UCSD-AML1 (cell line): ENCODE measurements at regions not wholly inside any gene's neighbourhood (a gene's known extent, or its start where the extent isn't known, plus 50 kb on each side); places are given as distances from the start of the nearest gene placed in this dataset.
"Not testable (repeated sequence)": the region's sequence is repeated elsewhere in the genome, so short reads cannot be mapped to it uniquely, and the experiment has no call there.

Experiments
- DNase-seq: peaks from one replicate; lab custom pipeline; 2025; ENCODE audit not compliant: unreplicated experiment; lab: John Stamatoyannopoulos, UW

GRCh38 chr1:102821707-102822106 is 286.6 kb downstream of the COL11A1 start:
- DNase-seq: no peak

DNA sequence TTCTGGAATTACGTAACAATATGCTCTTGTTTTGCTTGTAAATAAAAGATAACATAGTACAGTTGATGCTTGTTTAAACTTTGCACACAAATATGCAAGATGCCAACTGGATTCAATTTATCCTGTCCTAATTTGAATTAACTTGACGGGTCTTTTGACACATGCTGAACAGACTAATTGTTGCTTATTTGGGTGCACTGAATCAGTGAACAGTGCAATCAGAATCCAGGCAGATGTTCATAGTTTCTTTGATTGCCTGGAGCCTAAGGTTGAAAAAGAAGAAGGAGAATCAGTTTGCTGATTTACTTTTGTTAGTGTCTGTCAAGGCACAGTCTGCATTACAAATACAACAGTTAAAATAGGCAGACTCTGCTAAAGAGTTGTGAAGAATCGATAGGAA is 307.9 kb downstream of the COL11A1 start:
- DNase-seq: no peak

- DNase-seq: no peak
Measured at GRCh38 chr1:102799496-102799895, 308.8 kb downstream of the COL11A1 start.

- no peak for DNase-seq
Measured at GRCh38 chr1:102798718-102799117, 309.6 kb downstream of the COL11A1 start.

- DNase-seq: no peak
Measured at GRCh38 chr1:102796429-102796828, 311.9 kb downstream of the COL11A1 start.

GRCh38 chr1:102790997-102791396 is 317.3 kb downstream of the COL11A1 start:
- DNase-seq: no peak

GRCh38 chr1:102789951-102790350 is 318.4 kb downstream of the COL11A1 start:
- not testable (repeated sequence) for DNase-seq

- no peak for DNase-seq
Measured at GRCh38 chr1:102783487-102783886, 324.8 kb downstream of the COL11A1 start.

- DNase-seq: no peak
Measured at GRCh38 chr1:102782144-102782543, 326.2 kb downstream of the COL11A1 start.

DNA sequence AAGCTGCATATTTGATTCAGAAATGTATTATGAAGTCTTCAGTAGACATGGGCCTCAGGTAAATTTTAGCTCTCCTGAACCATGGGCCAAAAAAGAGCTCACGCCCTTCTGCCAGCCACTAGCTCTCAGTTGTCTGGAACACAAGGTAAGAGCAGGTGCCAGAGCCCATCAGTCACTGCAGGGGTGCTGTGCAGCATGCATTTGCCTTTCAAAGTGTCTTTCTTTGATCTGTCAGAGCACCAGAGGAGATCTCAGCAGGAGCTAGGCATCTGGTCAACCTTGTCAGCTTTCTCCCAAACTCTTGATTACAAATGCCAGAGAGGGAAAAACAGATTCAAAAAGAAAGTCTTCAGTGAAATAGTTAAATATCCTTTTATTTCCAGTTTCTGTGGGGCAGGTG is 332.3 kb downstream of the COL11A1 start:
- DNase-seq: peak; percentile 4

DNA sequence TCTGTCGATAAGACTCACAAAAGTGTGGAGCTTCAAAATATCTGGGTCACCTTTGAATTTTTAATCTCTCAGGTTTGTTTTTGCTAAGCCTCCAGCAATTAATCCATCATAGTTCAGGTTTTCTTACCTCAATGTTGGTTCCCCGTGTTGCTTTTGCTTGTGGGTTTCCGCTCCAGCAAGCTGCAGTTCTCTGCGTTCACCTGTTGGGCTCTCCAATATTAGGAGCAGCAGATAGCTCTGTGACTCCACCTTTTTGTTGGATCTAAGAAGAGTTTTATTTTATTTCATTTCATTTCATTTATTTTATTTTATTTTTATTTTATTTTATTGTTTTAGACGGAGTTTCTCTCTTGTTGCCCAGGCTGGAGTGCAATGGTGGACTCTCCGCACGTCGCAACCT is 335.5 kb downstream of the COL11A1 start:
- DNase-seq: no peak

DNA sequence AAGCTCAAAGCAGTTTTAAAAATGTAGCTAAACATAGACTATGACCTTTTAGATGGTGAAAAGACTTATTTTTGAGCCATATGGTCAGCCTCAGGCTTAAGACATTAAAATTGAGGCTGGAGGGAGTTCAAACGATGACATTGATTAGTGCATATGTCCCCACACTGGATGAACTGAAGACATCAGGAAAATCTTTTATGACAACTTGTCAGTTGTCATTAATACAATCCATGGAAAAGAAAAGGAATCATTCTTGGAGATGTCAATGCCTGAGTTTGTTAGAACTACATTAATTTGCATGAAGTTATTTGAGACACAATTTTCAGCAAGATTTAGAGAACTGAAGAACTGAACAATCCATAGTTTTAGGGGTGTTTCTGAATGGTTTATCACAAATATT is 349.9 kb downstream of the COL11A1 start:
- no peak for DNase-seq

- DNase-seq: no peak
Measured at GRCh38 chr1:102757363-102757762, 351.0 kb downstream of the COL11A1 start.

DNA sequence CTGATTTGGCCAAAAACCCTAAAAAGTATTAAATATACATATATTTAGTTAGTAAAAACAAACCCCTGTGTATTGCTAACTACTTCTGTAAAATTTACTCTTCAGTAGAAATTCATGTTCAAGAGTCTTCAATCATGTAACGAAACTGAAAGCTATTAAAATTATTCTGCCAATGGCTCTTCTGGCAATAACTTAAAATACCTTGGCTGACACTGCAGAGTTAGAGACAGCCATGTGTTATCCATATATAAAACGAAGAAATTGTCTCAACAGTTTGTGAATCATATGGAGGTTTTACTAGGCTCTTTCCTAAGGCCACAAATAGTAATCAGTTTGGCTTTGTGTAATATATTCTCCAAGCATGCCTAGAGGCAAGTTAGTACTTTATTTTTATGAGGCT is 357.2 kb downstream of the COL11A1 start:
- no peak for DNase-seq

GRCh38 chr1:102742426-102742825 is 365.9 kb downstream of the COL11A1 start:
- DNase-seq: no peak

GRCh38 chr1:102733491-102734236 is 374.7 kb downstream of the COL11A1 start:
- DNase-seq: no peak

- no peak for DNase-seq
Measured at GRCh38 chr1:102732927-102733326, 375.4 kb downstream of the COL11A1 start.

DNA sequence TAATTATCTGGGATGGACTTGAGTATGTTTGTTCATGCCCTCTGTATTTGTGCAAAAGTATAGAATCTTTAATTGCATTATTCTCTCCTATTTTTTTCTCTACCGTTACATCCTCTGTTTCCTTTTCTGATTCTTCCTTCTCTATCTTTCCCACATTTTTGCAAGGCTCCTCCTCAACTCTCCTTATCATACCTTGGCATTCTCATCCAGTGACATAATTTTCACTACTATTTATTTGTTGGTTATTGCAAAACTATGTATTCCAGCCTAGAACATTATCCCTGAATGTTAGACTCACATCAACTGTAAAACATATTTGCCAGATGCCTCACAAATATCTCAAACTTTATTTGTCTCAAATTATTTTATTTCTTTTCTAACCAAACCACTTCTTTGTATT is 381.9 kb downstream of the COL11A1 start:
- DNase-seq: no peak

DNA sequence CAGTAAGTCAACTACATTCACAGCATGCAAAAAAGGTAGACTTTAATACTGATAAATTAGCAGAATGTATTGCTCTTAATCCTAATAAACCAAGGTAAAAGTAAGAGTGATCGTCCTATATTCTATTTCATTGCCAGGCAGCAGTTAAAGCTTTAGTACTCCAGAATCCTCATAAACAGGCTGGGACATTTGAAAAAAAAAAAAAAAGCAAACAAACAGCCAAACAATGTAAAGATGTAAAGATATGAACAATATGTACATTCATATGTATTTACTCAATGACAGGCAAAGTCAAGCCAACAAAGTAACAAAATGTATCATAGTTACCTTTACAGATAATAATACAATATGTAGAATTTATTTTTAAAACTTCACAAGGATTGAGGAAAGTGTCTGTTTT is 383.6 kb downstream of the COL11A1 start:
- no peak for DNase-seq

GRCh38 chr1:102715150-102715549 is 393.2 kb downstream of the COL11A1 start:
- no peak for DNase-seq

DNA sequence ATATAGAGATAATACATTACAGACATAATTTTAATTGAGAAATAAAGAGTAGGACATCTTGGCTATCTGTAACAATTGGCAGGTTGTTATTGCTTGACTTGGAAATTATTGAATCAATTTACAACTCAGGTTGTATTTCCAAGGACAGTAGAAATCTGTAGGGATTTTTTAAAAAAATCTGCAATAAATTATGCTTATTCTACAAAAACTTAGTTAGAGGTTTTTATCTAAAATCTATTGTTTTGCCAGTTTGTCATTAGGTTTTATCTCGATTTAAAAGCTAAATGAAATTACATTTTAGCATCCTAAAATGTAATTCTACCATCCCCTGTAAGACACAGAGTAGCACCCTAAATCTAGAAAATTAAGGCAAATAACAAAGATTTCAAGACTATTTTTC is 408.8 kb downstream of the COL11A1 start:
- DNase-seq: no peak

- no peak for DNase-seq
Measured at GRCh38 chr1:102693345-102693744, 415.0 kb downstream of the COL11A1 start.

- DNase-seq: no peak
Measured at GRCh38 chr1:102691592-102692090, 416.7 kb downstream of the COL11A1 start.
